HepG2 (cell line): ENCODE measurements at regions not wholly inside any gene's neighbourhood (a gene's known extent, or its start where the extent isn't known, plus 50 kb on each side); places are given as distances from the start of the nearest gene placed in this dataset.

Source experiments
- ATAC-seq: fragments of 200-7000 bp; cut with Tn5 transposase; 3 replicates; pipeline ENCODE4 v1.9.1; 2020; ENCODE audit warnings: mild to moderate bottlenecking, moderate library complexity
- BruUV-seq: library from RNA; stranded (reverse); fragments of 400-500 nt; replicated peaks from 2 replicates; lab custom pipeline; 2021; lab: Mats Ljungman, UMichigan
- CTCF ChIA-PET: fragments of 300-600 bp; formaldehyde crosslinking; extraction: SDS; loops from one replicate; lab custom pipeline; 2021; ENCODE audit warnings: low total read pairs, inconsistent platforms, low intra/inter-chr PET ratio; lab: Yijun Ruan, JAX
- POLR2A ChIA-PET: fragments of 350-600 bp; sonication (Branson Sonifier 250); formaldehyde crosslinking; loops from one replicate; lab custom pipeline; 2020; ENCODE audit warnings: antibody characterized with exemption, inconsistent platforms; lab: Yijun Ruan, JAX
- DNase-seq: peaks from one replicate; pipeline ENCODE4 v3.0.0-alpha.2; 2015; ENCODE audit warnings: low spot score
- FAIRE-seq: peaks from 3 replicates; lab custom pipeline; 2011; peaks lifted over from hg19 to GRCh38; lab: Jason Lieb, UNC
- H2AFZ ChIP-seq: one replicate; pipeline ENCODE4 v1.6.1; 2011; ENCODE audit warnings: low read length, inconsistent platforms
- H3K27ac ChIP-seq: fragments of 300-600 bp; 3 replicates; pipeline ENCODE4 v1.8.0; 2011; ENCODE audit warnings: mixed run types, mild to moderate bottlenecking, mixed read lengths, low read length, inconsistent platforms; ENCODE audit not compliant: insufficient read depth; ENCODE audit errors: extremely low read length
- H3K27me3 ChIP-seq, 2 experiments: fragments of 200-600 bp in 1 of 2; 2 replicates in 1 of 2; 3 replicates in 1 of 2; pipeline versions ENCODE4 v1.6.0 to v1.8.0; 2011; ENCODE audit warnings: low read length in 2 of 2, mild to moderate bottlenecking in 2 of 2, moderate library complexity in 2 of 2, inconsistent platforms in 1 of 2; ENCODE audit not compliant: insufficient read depth in 2 of 2, control insufficient read depth in 1 of 2
- H3K36me3 ChIP-seq, 2 experiments: fragments of 200-600 bp in 1 of 2; replicated peaks in 1 of 2; 2 replicates in 1 of 2; 3 replicates in 1 of 2; pipeline versions ENCODE4 v1.5.1 to v1.8.0; 2011; ENCODE audit warnings: low read length in 2 of 2, inconsistent platforms in 1 of 2; ENCODE audit not compliant: insufficient read depth in 2 of 2, control insufficient read depth in 1 of 2
- H3K4me1 ChIP-seq: 2 replicates; pipeline ENCODE4 v1.5.1; 2012; ENCODE audit warnings: low read length, inconsistent platforms; ENCODE audit not compliant: insufficient read depth
- H3K4me2 ChIP-seq: 2 replicates; pipeline ENCODE4 v1.6.0; 2011; ENCODE audit warnings: low read depth, low read length, inconsistent platforms
- H3K4me3 ChIP-seq, 3 experiments: fragments of 200-600 bp in 1 of 3; sonication (generic), shearing (Covaris generic) in 1 of 3; replicated peaks in 1 of 3; 2 replicates each; pipeline ENCODE4 v1.5.1; 2011 to 2016; ENCODE audit warnings: low read length in 3 of 3, inconsistent platforms in 2 of 3, low read depth in 2 of 3, mild to moderate bottlenecking in 2 of 3, control low read depth in 1 of 3, mixed read lengths in 1 of 3; ENCODE audit not compliant: insufficient read depth in 1 of 3
- H3K79me2 ChIP-seq: one replicate; pipeline ENCODE4 v1.6.1; 2011; ENCODE audit warnings: low read length, inconsistent platforms; ENCODE audit not compliant: insufficient read depth
- H3K9ac ChIP-seq: 2 replicates; pipeline ENCODE4 v1.6.0; 2011; ENCODE audit warnings: mild to moderate bottlenecking, low read depth, low read length, inconsistent platforms; ENCODE audit not compliant: insufficient read depth
- H3K9me3 ChIP-seq: 2 replicates; pipeline ENCODE4 v1.5.1; 2012; ENCODE audit warnings: mild to moderate bottlenecking, low read length
- H4K20me1 ChIP-seq: 2 replicates; pipeline ENCODE4 v1.6.0; 2011; ENCODE audit warnings: inconsistent platforms, mild to moderate bottlenecking, low read length, moderate library complexity; ENCODE audit not compliant: insufficient read depth
- ATF7 ChIP-seq, 2 experiments: fragments of 450-650 bp in 1 of 2; sonication (generic) in 1 of 2; formaldehyde crosslinking in 1 of 2; IDR thresholded peaks; 2 replicates each; pipeline versions ENCODE4 v1.4.0 to v1.6.1; 2016 to 2020; ENCODE audit warnings: antibody characterized with exemption in 1 of 2, mild to moderate bottlenecking in 1 of 2, missing genetic modification reagents in 1 of 2
- DRAP1 ChIP-seq: IDR thresholded peaks from 2 replicates; pipeline ENCODE4 v1.6.1; 2016; ENCODE audit warnings: missing genetic modification reagents, missing compliant biosample characterization
- FIP1L1 ChIP-seq: fragments of 200-400 bp; formaldehyde crosslinking; IDR thresholded peaks from 2 replicates; pipeline ENCODE4 v1.6.1; 2018; ENCODE audit warnings: low read depth, mild to moderate bottlenecking, low read length, moderate library complexity, borderline replicate concordance; ENCODE audit not compliant: insufficient read depth
- SAP130 ChIP-seq: IDR thresholded peaks from 2 replicates; pipeline ENCODE4 v1.6.1; 2016; ENCODE audit warnings: low read depth
- SYNCRIP ChIP-seq: fragments of 200-400 bp; formaldehyde crosslinking; IDR thresholded peaks from 2 replicates; pipeline ENCODE4 v1.6.1; 2018; ENCODE audit warnings: mild to moderate bottlenecking, low read depth, low read length; ENCODE audit not compliant: insufficient read depth
- ZNF180 ChIP-seq: sonication (generic); formaldehyde crosslinking; IDR thresholded peaks from 2 replicates; pipeline ENCODE4 v1.4.0; 2020; ENCODE audit warnings: low read depth, missing genetic modification reagents, borderline replicate concordance
- ZNF232 ChIP-seq: sonication (generic); formaldehyde crosslinking; IDR thresholded peaks from 2 replicates; pipeline ENCODE4 v1.4.0; 2020; ENCODE audit warnings: missing genetic modification reagents, borderline replicate concordance
- ZNF276 ChIP-seq: sonication (generic); formaldehyde crosslinking; IDR thresholded peaks from 2 replicates; pipeline ENCODE4 v1.4.0; 2020; ENCODE audit warnings: mild to moderate bottlenecking, low read depth, missing genetic modification reagents
- ZNF572 ChIP-seq: sonication (generic); formaldehyde crosslinking; IDR thresholded peaks from 2 replicates; pipeline ENCODE4 v1.5.1; 2020; ENCODE audit warnings: mild to moderate bottlenecking, missing genetic modification reagents
- WGBS: methylation state at CpG from one replicate; pipeline ENCODE4 v1.1.6; 2017; ENCODE audit warnings: low lambda C conversion rate; 5-methylcytosine and 5-hydroxymethylcytosine counted together
- in situ Hi-C: cut with HindIII; loops from 2 replicates; pipeline ENCODE4 v1.10.0; 2017; ENCODE audit warnings: low pct_unique_long_range_greater_than_20kb; ENCODE audit not compliant: extremely low pct_ligation_motif_present
- intact Hi-C: fragments of 100-400 bp; cut with micrococcal nuclease; formaldehyde crosslinking; loops from one replicate; pipeline ENCODE4 v1.10.0; 2022; ENCODE audit not compliant: unreplicated experiment
- TF ChIP-seq, protein P1 (sequence below): sonication (generic); formaldehyde crosslinking; IDR thresholded peaks from 2 replicates; pipeline ENCODE4 v1.4.0; 2020; ENCODE audit warnings: missing genetic modification reagents, mild to moderate bottlenecking, borderline replicate concordance

DNA sequence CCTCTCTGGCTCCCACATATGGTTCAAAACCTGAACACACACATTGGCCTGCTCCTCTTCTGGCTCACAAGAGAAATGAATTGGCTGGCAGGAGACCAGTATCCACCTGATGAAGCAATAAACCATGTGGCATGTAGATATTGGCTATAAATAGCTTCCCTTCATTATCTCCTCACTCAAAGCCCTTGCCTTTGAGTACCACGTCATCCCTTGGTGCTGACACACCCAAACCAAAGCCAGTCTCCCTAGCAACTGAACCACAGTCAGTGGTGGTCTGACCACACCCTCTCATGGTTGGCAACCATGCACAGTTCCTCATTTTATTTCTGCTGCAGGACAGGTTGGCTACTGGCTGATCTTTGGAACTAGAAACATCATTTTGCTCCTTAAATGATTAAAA is 98.8 kb downstream of the ZNF621 start (continued):
- TF ChIP-seq, protein P1, sequence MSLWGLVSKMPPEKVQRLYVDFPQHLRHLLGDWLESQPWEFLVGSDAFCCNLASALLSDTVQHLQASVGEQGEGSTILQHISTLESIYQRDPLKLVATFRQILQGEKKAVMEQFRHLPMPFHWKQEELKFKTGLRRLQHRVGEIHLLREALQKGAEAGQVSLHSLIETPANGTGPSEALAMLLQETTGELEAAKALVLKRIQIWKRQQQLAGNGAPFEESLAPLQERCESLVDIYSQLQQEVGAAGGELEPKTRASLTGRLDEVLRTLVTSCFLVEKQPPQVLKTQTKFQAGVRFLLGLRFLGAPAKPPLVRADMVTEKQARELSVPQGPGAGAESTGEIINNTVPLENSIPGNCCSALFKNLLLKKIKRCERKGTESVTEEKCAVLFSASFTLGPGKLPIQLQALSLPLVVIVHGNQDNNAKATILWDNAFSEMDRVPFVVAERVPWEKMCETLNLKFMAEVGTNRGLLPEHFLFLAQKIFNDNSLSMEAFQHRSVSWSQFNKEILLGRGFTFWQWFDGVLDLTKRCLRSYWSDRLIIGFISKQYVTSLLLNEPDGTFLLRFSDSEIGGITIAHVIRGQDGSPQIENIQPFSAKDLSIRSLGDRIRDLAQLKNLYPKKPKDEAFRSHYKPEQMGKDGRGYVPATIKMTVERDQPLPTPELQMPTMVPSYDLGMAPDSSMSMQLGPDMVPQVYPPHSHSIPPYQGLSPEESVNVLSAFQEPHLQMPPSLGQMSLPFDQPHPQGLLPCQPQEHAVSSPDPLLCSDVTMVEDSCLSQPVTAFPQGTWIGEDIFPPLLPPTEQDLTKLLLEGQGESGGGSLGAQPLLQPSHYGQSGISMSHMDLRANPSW (CRISPR knock-in tag): no peak
- TF ChIP-seq ZNF232 (CRISPR knock-in tag): no peak

DNA sequence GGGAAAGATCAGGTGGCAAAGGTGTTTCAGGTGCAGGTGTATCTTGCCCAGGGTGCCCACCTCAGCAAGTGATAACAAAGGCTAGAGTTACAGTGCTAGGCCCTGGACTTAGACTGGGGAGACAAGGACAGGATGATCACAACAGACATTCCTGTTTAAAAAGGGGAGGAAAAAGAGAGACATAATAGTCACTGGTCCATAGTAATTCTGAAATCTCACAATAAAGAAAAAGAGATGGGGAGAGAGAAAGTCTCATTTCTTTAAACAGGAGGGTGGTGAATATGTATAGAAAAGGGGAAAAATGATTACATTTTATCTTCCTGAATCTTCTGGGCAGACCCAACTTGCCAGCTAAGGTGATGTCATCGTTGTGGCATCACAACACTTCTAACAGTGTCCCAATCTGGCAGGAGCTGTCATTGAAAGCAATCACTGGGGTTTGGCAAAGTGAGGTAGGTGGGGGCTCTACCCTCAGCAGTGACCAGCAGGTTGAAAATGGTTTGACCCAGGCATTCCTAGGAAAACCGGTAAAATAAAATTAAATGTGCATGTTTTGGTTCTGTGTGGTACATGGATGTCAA is 99.5 kb downstream of the ZNF621 start:
- H3K4me1 ChIP-seq: no peaks in the 10 kb centered on the region
- peaks cover 7% of the 10 kb centered on the region for H3K9me3 ChIP-seq
- in situ Hi-C loops: no loop called here
- DNase-seq (no peak), FAIRE-seq (no peak), ATAC-seq (no peak)
- H3K79me2 ChIP-seq: no peaks in the 10 kb centered on the region
- no peaks in the 10 kb centered on the region for H3K27me3 ChIP-seq
- no peaks in the 10 kb centered on the region for H3K36me3 ChIP-seq
- ChIA-PET CTCF (no interaction called here), POLR2A (no interaction called here)
- BruUV-seq: no TSS peak
- no peak overlapping the region for H3K4me2 ChIP-seq
- intact Hi-C loops: no loop called here
- H3K27ac ChIP-seq: no peak overlapping the region
- no peak overlapping the region for H2AFZ ChIP-seq
- no peak overlapping the region for H3K4me3 ChIP-seq
- H4K20me1 ChIP-seq: no peaks in the 10 kb centered on the region; the same call in 1 of the 2 replicates
- no peak overlapping the region for H3K9ac ChIP-seq
- 0% methylated on average over 2 of the region's 2 CpGs for WGBS
- TF ChIP-seq SAP130 (no peak), DRAP1 (CRISPR knock-in tag) (no peak), ATF7 (IDR thresholded peaks at IDR 0.05) (peak; percentile 66), ATF7 (CRISPR knock-in tag; IDR thresholded peaks at IDR 0.05) (no peak), SYNCRIP (no peak), ZNF572 (CRISPR knock-in tag) (no peak), ZNF276 (CRISPR knock-in tag) (no peak), ZNF180 (CRISPR knock-in tag) (no peak), FIP1L1 (no peak)
